ENCODE measurements at regions not wholly inside any gene's neighbourhood (a gene's known extent, or its start where the extent isn't known, plus 50 kb on each side); places are given as distances from the start of the nearest gene placed in this dataset.

GRCh38 chr2:14563324-14563723 is 69.2 kb upstream of the LRATD1 start:
- no peak for DNase-seq

GRCh38 chr2:14565666-14566065 is 66.9 kb upstream of the LRATD1 start:
- DNase-seq, result no peak

- no peak for DNase-seq
These were observed 65.0 kb upstream of the LRATD1 start for GRCh38 chr2:14567561-14567960.

GRCh38 chr2:14569294-14569693 is 63.2 kb upstream of the LRATD1 start:
- DNase-seq, result no peak

- no peak for DNase-seq
These were observed 59.9 kb upstream of the LRATD1 start for GRCh38 chr2:14572633-14573032.

- no peak for DNase-seq
These were observed 54.7 kb upstream of the LRATD1 start for GRCh38 chr2:14577843-14578242.
